ENCODE measurements at regions not wholly inside any gene's neighbourhood (a gene's known extent, or its start where the extent isn't known, plus 50 kb on each side); places are given as distances from the start of the nearest gene placed in this dataset.
"Not testable (repeated sequence)": the region's sequence is repeated elsewhere in the genome, so short reads cannot be mapped to it uniquely, and the experiment has no call there.

DNA sequence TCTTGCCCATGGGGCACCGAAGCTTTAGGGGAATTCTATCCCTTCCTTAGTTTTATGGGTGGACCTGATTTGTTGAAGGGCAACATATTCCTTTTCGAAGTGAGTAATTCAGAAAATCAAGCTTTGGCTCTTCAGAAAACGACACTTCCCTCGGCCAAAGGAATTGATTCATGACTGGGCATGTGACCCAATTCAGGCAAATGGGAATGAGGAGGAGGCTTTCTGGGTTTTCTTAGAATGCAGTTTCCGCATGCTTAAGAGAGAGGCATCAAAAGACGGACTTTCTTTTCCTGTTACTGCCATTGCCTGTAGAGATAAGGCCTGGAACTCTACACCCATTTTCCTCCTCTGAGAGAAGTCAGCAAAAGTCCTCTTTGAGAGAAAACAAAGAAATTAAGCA lies 179.5 kb downstream of the RFPL4B start:
- TF ChIP-seq EZH2 (IDR thresholded peaks at IDR 0.05; ENCODE audit: insufficient read depth, low read length): no peak
- TF ChIP-seq, protein P1, sequence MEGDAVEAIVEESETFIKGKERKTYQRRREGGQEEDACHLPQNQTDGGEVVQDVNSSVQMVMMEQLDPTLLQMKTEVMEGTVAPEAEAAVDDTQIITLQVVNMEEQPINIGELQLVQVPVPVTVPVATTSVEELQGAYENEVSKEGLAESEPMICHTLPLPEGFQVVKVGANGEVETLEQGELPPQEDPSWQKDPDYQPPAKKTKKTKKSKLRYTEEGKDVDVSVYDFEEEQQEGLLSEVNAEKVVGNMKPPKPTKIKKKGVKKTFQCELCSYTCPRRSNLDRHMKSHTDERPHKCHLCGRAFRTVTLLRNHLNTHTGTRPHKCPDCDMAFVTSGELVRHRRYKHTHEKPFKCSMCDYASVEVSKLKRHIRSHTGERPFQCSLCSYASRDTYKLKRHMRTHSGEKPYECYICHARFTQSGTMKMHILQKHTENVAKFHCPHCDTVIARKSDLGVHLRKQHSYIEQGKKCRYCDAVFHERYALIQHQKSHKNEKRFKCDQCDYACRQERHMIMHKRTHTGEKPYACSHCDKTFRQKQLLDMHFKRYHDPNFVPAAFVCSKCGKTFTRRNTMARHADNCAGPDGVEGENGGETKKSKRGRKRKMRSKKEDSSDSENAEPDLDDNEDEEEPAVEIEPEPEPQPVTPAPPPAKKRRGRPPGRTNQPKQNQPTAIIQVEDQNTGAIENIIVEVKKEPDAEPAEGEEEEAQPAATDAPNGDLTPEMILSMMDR (IDR thresholded peaks at IDR 0.05; ENCODE audit: insufficient read depth, low read depth, low read length): no peak
- H2AFZ ChIP-seq (ENCODE audit: low read depth, low read length): no peak overlapping the region
- no peaks in the 10 kb centered on the region for H4K20me1 ChIP-seq (ENCODE audit: insufficient read depth, low read length)
- no peak overlapping the region for H3K9ac ChIP-seq (ENCODE audit: low read length)
- H3K4me3 ChIP-seq (ENCODE audit: insufficient read depth, low read depth, low read length): no peak overlapping the region
- no peaks in the 10 kb centered on the region for H3K9me3 ChIP-seq (ENCODE audit: insufficient read depth, low read depth, low read length)
- no peak overlapping the region for H3K4me2 ChIP-seq (ENCODE audit: low read length)
- H3K79me2 ChIP-seq (ENCODE audit: insufficient read depth, low read length): no peaks in the 10 kb centered on the region
- Mint-ChIP-seq H3K4me3 (ENCODE audit: unreplicated experiment) (no peak overlapping the region), H3K9me3 (ENCODE audit: unreplicated experiment) (peaks cover 3% of the 10 kb centered on the region), H3K4me1 (ENCODE audit: low read depth, unreplicated experiment) (peaks cover 2% of the 10 kb centered on the region), H3K27me3 (ENCODE audit: low read depth, unreplicated experiment) (no peaks in the 10 kb centered on the region), H3K27ac (ENCODE audit: unreplicated experiment) (no peak overlapping the region), H3K36me3 (ENCODE audit: low read depth, unreplicated experiment) (no peaks in the 10 kb centered on the region)
- H3K36me3 ChIP-seq (ENCODE audit: insufficient read depth, low read length): no peaks in the 10 kb centered on the region
- no peak for FAIRE-seq
- H3K27me3 ChIP-seq (ENCODE audit: insufficient read depth, low read length): no peaks in the 10 kb centered on the region
- DNase-seq (ENCODE audit: low read depth): no peak
- no peak overlapping the region for H3K27ac ChIP-seq (ENCODE audit: low read depth, low read length)
- H3K4me1 ChIP-seq (ENCODE audit: insufficient read depth, low read length): no peaks in the 10 kb centered on the region

DNA sequence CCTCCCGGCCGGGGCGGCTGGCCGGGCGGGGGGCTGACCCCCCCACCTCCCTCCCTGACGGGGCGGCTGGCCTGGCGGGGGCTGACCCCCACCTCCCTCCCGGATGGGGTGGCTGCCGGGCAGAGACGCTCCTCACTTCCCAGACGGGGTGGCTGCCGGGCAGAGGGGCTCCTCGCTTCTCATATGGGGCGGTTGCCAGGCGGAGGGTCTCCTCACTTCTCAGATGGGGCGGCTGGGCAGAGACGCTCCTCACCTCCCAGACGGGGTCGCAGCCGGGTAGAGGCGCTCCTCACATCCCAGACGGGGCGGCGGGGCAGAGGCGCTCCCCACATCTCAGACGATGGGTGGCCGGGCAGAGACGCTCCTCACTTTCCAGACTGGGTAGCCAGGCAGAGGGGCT lies 181.2 kb downstream of the RFPL4B start:
- not testable (repeated sequence) for FAIRE-seq; H3K27me3 ChIP-seq (ENCODE audit: insufficient read depth, low read length); H3K9me3 Mint-ChIP-seq (ENCODE audit: unreplicated experiment); H3K9ac ChIP-seq (ENCODE audit: low read length); H3K36me3 Mint-ChIP-seq (ENCODE audit: low read depth, unreplicated experiment); H3K4me1 ChIP-seq (ENCODE audit: insufficient read depth, low read length); DNase-seq (ENCODE audit: low read depth); H3K27ac ChIP-seq (ENCODE audit: low read depth, low read length); H3K27me3 Mint-ChIP-seq (ENCODE audit: low read depth, unreplicated experiment); H3K4me1 Mint-ChIP-seq (ENCODE audit: low read depth, unreplicated experiment); H3K79me2 ChIP-seq (ENCODE audit: insufficient read depth, low read length); H4K20me1 ChIP-seq (ENCODE audit: insufficient read depth, low read length); H3K4me3 ChIP-seq (ENCODE audit: insufficient read depth, low read depth, low read length); H2AFZ ChIP-seq (ENCODE audit: low read depth, low read length); H3K4me2 ChIP-seq (ENCODE audit: low read length); H3K4me3 Mint-ChIP-seq (ENCODE audit: unreplicated experiment); H3K27ac Mint-ChIP-seq (ENCODE audit: unreplicated experiment); H3K36me3 ChIP-seq (ENCODE audit: insufficient read depth, low read length); H3K9me3 ChIP-seq (ENCODE audit: insufficient read depth, low read depth, low read length)

DNA sequence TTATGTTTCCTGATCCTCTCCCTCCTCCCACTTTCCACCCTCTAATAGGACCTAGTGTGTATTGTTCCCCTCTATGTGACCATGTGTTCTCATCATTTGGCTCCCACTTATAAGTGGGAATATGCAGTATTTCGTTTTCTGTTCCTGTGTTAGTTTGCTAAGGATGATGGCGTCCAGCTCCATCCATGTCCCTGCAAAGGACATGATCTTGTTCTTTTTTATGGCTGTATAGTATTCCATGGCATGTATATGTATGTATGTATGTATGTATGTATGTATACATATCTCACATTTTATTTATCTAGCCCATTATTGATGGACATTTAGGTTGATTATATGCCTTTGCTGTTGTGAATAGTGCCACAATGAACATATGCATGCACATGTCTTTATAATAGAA lies 188.7 kb downstream of the RFPL4B start:
- H3K27me3 ChIP-seq (ENCODE audit: insufficient read depth, low read length): no peaks in the 10 kb centered on the region
- no peaks in the 10 kb centered on the region for H3K4me1 ChIP-seq (ENCODE audit: insufficient read depth, low read length)
- no peak for DNase-seq (ENCODE audit: low read depth)
- H3K4me1 Mint-ChIP-seq (ENCODE audit: low read depth, unreplicated experiment): no peaks in the 10 kb centered on the region
- H3K4me2 ChIP-seq (ENCODE audit: low read length): no peak overlapping the region
- no peak overlapping the region for H3K4me3 ChIP-seq (ENCODE audit: insufficient read depth, low read depth, low read length)
- no peaks in the 10 kb centered on the region for H3K36me3 ChIP-seq (ENCODE audit: insufficient read depth, low read length)
- FAIRE-seq: no peak
- no peaks in the 10 kb centered on the region for H3K36me3 Mint-ChIP-seq (ENCODE audit: low read depth, unreplicated experiment)
- H3K9me3 ChIP-seq (ENCODE audit: insufficient read depth, low read depth, low read length): no peaks in the 10 kb centered on the region
- H3K27ac Mint-ChIP-seq (ENCODE audit: unreplicated experiment): no peak overlapping the region
- no peak overlapping the region for H3K9ac ChIP-seq (ENCODE audit: low read length)
- no peaks in the 10 kb centered on the region for H4K20me1 ChIP-seq (ENCODE audit: insufficient read depth, low read length)
- H3K27me3 Mint-ChIP-seq (ENCODE audit: low read depth, unreplicated experiment): no peaks in the 10 kb centered on the region
- no peak for TF ChIP-seq EZH2 (IDR thresholded peaks at IDR 0.05; ENCODE audit: insufficient read depth, low read length)
- TF ChIP-seq, protein P1 (IDR thresholded peaks at IDR 0.05; ENCODE audit: insufficient read depth, low read depth, low read length): no peak
- no peak overlapping the region for H2AFZ ChIP-seq (ENCODE audit: low read depth, low read length)
- no peak overlapping the region for H3K27ac ChIP-seq (ENCODE audit: low read depth, low read length)
- no peak overlapping the region for H3K4me3 Mint-ChIP-seq (ENCODE audit: unreplicated experiment)
- H3K9me3 Mint-ChIP-seq (ENCODE audit: unreplicated experiment): peaks cover 6% of the 10 kb centered on the region
- H3K79me2 ChIP-seq (ENCODE audit: insufficient read depth, low read length): no peaks in the 10 kb centered on the region
